ENCODE measurements at regions not wholly inside any gene's neighbourhood (a gene's known extent, or its start where the extent isn't known, plus 50 kb on each side); places are given as distances from the start of the nearest gene placed in this dataset.
"Not testable (repeated sequence)": the region's sequence is repeated elsewhere in the genome, so short reads cannot be mapped to it uniquely, and the experiment has no call there.

- TF ChIP-seq CTCF (conservative IDR thresholded peaks at IDR 0.05; ENCODE audit: low read depth, low read length) = no peak
- no peak overlapping the region for H3K4me3 ChIP-seq (ENCODE audit: low read length)
- no peak for DNase-seq (ENCODE audit: low read depth)
These were observed 209.1 kb downstream of the MAF start for GRCh38 chr16:79391395-79391794.

- no peak overlapping the region for H3K4me3 ChIP-seq (ENCODE audit: low read length)
- DNase-seq (ENCODE audit: low read depth) = no peak
- TF ChIP-seq CTCF (conservative IDR thresholded peaks at IDR 0.05; ENCODE audit: low read depth, low read length) = no peak
These were observed 210.0 kb downstream of the MAF start for GRCh38 chr16:79390481-79391051.

- no peak for TF ChIP-seq CTCF (conservative IDR thresholded peaks at IDR 0.05; ENCODE audit: low read depth, low read length)
- H3K4me3 ChIP-seq (ENCODE audit: low read length) = no peak overlapping the region
- DNase-seq (ENCODE audit: low read depth) = no peak
These were observed 212.1 kb downstream of the MAF start for GRCh38 chr16:79388396-79388795.

- TF ChIP-seq CTCF (conservative IDR thresholded peaks at IDR 0.05; ENCODE audit: low read depth, low read length) = no peak
- DNase-seq (ENCODE audit: low read depth) = no peak
- no peak overlapping the region for H3K4me3 ChIP-seq (ENCODE audit: low read length)
These were observed 214.2 kb downstream of the MAF start for GRCh38 chr16:79386299-79386698.

- H3K4me3 ChIP-seq (ENCODE audit: low read length) = no peak overlapping the region
- no peak for DNase-seq (ENCODE audit: low read depth)
- TF ChIP-seq CTCF (conservative IDR thresholded peaks at IDR 0.05; ENCODE audit: low read depth, low read length) = no peak
These were observed 218.9 kb downstream of the MAF start for GRCh38 chr16:79381603-79382042.

- TF ChIP-seq CTCF (conservative IDR thresholded peaks at IDR 0.05; ENCODE audit: low read depth, low read length) = no peak
- H3K4me3 ChIP-seq (ENCODE audit: low read length) = no peak overlapping the region
- DNase-seq (ENCODE audit: low read depth) = no peak
These were observed 219.4 kb downstream of the MAF start for GRCh38 chr16:79380995-79381602.

- H3K4me3 ChIP-seq (ENCODE audit: low read length) = no peak overlapping the region
- no peak for DNase-seq (ENCODE audit: low read depth)
- TF ChIP-seq CTCF (conservative IDR thresholded peaks at IDR 0.05; ENCODE audit: low read depth, low read length) = no peak
These were observed 221.4 kb downstream of the MAF start for GRCh38 chr16:79379095-79379494.

GRCh38 chr16:79377082-79377481, 223.5 kb downstream of the MAF start:
- DNase-seq (ENCODE audit: low read depth); H3K4me3 ChIP-seq (ENCODE audit: low read length): not testable (repeated sequence)

Measured in retinal pigment epithelial cell (primary cell).